ENCODE measurements at regions not wholly inside any gene's neighbourhood (a gene's known extent, or its start where the extent isn't known, plus 50 kb on each side); places are given as distances from the start of the nearest gene placed in this dataset.

DNA sequence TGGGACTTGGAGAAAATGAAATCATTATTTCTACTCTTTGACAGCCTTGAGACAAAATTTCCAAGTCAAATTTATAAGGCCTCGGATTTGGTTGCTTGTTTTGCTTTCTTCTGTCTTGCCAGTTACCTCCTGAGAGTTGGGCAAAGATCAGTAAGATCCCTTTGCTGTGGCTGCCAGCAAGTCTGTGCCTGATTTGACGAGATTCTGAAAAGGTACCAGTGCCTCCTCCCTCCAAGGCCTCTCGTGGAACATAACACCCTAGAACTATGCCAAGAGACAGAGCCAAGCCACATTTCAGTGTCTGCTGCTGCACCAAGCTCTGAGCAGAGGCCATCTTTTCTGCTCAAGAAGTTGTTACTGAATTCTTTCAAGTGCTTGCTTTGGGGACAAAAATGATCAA, 61.0 kb downstream of the GTPBP8 start:
- DNase-seq, result no peak

DNA sequence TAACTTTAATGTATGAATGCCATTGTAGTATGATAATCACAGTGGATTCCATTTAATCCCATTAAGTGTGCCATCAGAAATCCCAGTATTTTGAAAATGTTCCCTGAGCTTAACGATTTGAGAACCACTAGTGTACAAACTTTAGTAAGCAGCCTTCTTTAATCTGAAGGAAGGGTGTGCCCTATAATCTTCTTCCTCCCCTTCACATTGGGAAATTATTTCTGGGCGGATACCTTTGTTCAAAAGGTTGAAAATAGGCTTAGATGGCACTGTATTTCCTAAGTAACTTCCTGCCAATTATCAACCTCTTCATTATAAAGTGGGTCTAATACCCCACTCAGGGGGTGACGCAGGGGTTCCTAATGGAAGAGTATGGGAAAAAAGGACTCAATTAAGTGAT, 62.4 kb downstream of the GTPBP8 start:
- no peak for DNase-seq

DNA sequence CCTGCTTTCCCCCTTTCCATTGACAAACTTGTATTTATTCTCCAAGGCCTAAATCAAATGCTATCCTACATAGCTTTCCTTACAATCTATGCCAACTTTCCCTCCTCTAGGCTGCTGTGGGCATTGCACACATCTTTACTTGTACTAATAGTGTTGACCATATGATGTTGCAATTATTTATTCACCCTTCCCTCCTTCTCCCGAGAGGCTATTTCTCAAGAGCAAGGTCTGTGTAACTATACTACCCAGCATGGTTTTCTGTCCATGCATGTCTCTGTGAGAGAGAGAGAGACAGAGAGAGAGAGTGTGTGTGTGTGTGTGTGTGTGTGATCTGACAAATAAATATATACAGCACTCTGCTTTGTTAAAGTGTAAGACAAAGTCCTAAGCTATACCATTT, 63.8 kb downstream of the GTPBP8 start:
- DNase-seq, result no peak

DNA sequence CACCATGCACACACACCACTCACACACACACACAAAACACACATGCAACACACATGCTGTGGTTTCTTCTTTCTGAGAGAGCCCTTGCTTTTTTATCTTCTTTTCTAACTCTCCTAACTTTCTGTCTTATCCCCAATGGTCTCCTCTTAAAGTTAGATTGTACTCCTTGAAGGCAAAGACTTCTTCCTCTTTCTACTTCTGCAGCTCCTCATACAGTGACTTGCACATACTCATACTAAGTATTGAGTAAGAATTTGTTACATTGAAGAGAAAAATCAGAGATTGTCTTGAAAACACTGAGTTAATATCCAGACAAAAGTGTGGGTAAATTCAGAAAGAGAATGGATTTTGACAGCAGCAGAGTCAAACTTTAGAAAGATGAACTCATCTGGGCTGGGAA, 64.4 kb downstream of the GTPBP8 start:
- no peak for DNase-seq

DNA sequence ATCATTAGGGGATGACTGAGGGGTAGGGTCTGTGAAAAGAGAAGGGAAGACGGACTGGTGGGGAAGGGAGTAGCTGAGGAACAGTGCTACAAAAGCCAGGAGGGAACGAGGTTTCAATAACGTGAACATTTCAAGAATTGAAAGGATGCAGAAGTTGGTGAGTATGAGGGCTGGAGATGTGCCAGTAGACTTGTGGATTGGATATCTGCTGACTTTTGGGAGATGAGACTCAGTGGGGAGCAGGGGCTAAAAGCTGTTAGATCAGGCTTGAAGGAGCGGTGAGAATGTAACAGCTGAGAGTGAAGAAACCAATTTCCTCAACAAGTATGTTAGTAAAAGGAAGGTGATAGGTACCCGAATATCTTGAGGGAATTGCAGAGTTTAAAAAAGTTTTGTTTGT, 65.2 kb downstream of the GTPBP8 start:
- DNase-seq, result no peak

DNA sequence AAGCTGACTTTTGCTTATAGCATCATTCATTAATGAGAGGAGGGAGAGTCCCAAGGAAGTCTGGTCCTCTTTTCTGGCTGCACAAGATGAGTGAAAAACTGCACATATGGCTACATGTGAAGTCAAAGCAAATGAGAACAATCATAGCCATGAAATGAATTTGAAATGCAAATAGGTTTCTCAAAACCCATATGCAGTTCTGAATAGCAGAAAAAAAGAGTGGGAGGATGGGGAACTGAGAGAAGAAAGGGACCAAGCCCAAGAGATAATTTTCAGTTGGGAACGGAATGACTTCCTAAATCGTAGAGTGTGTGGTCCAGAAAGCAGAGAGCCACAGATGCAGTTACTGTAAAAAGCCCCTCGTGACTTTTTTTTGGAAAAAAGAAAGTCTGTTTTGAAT, 66.3 kb downstream of the GTPBP8 start:
- no peak for DNase-seq

DNA sequence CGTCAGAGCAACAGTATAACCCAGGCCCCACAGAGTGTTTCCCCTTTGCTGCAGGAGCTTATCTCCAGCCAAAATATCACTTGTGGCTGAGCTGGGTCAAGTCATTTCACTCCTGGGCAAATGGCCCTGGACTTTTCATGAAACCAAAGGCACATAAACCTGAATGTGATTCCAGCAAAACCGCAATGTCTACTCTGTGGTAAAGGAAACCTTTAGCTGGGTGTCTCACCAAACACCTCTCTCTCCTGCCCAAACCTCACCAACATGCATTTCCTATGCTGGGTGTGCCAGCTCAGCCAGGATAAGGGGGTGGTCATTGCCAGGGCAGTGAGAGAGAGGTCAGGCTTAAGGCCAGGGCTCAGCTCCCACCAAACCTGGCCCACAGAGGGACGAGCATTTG, 67.4 kb downstream of the GTPBP8 start:
- DNase-seq, result no peak

DNA sequence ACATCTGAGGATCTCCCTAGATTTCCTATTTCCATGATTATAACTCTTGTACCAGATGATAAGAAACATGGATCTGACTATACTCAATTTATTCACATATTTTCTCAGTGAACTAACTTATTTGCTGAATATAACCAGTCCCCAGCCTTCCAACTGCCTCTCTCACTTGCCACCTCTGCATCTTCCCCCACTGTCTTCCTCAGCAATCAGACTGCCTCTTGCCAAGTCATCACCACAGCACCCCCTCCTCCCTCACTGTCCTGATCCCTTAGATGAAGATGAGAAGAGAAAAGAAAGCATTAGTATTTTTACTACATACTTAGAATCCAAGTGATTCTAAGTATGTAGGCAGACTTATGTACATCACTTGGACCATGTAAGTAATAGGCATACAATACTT, 71.9 kb downstream of the GTPBP8 start:
- no peak for DNase-seq

DNA sequence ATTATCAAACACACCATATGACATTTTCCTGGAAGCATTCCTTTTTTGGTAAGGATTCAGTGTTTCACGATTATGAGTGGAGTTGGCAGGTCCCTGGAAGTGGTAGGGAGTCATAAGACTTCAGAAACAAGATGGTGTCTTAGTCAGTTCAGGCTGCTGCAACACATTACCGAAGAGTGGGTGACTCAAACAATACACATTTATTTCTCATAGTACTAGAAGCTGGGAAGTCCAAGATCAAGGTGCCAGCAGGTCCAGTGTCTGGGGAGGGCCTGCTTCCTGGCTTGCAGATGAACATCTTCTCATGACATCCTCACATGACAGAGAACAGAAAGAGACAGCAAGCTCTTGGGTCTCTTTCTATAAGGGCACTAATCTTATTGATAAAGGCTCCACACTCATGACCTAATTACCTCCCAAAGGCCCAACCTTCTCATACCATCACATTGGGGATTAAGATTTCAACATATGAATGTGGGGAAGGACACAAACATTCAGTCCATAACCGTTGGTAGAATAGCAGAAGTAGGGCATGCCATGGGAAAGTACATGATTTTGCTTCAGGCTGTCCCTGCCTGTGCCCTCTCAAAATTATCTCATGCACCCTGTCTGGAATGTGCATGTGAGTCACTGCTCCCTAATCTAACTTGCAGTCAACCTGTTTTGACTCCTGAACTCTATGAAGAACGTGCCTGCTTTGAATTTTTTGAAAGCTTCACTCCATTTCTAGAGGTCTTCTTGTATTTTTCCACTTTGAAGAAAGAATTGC, 72.5 kb downstream of the GTPBP8 start:
- no peak for DNase-seq

DNA sequence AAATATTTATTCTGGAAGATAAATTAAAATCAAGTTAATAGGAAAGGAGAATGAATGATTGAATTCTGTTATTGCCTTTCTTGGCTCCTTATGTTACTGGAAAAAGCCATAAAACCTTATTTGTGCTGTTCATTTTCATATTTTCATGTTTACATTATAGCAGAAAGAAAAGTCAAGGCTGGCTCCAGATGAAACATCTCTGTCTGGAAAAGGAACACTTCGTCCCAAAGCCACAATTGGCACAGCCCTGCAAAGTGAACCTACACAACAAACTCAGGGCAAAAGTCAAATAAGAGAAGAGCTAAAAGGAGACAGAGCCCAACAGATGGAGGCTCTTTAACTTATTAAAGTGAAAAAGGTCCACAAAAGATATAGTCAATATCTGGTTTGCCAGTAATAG, 73.4 kb downstream of the GTPBP8 start:
- no peak for DNase-seq

DNA sequence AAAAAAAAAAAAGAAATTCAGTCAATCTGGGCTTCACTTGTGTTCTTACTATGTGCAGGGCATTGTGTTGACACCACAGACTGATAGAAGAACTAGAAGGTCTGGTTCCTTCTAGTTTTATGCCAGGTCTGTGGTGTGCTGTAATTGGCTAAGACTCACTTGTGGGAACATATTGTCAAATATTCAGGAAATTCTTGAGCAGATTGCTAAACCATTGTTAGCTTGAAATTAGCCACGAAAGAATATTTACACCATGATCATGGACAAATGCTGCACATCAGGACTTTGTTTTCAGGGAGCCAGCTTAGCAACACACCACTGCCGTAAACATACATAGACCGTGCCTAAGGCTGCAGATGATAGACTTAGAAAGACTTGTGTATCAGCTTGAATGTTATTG, 74.6 kb downstream of the GTPBP8 start:
- DNase-seq, result no peak

DNA sequence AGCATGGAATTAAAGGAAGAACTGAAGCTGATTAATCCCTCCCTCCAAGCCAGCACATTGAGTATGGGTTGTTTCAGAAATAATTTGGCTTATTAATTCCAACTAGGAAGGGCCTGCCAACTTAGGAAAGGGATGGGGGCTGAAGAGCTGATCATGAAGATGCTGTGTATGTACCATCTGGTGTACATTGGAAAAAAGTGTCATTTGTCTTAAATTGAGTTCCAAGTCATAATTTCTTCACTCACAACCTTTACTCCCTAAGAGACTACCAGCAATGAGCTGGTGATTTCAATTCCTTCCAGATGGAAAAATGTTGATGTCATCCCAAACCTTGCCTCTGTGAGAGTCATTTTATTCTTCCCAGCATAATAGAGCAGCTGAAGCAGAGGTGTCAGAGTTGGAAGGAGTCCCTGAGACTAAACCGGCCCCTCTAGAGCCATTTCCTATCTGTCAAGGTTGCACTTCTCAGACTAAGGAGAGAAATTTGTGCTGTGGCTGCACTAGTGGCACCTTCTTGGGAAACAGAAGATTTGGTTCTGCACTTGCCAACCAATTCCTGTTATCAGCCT, 79.4 kb downstream of the GTPBP8 start:
- DNase-seq, result no peak

DNA sequence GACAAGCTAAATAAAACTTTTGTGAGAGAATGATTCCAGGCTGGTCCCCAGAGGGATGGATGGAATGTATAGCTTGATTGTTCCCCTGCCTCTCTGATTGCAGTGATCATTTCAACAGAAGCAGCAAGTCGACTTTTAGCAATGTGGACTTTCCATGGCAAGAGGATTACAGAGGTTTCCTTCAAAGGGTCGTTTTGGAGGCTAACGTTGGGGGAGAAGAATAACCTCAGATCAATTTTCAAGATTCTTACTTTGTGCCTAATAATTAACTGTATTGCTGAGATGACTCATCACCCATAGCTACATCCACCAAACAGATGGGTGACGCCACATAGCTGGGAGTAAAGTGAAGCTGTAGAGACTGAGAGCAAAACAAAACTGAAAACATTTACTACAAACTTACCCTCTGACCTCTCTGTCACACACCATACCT, 79.9 kb downstream of the GTPBP8 start:
- DNase-seq, result no peak

DNA sequence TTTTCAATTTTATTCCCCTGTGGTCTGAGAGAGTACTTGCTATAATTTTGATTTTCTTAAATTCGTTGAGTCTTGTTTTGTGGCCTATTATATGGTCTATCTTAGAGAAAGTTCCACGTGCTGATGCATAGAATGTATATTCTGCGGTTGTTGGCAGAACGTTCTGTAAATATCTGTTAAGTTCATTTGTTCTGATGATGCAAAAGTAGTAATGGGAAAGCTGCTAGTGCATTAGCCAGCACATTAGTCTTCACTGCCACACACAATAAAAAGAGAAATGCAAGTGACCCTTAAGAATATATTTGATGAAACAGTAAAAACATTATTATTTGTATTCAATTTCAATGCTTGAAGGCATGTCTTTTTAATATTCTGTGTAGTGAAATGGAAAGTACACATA, 84.8 kb downstream of the GTPBP8 start:
- DNase-seq, result no peak

DNA sequence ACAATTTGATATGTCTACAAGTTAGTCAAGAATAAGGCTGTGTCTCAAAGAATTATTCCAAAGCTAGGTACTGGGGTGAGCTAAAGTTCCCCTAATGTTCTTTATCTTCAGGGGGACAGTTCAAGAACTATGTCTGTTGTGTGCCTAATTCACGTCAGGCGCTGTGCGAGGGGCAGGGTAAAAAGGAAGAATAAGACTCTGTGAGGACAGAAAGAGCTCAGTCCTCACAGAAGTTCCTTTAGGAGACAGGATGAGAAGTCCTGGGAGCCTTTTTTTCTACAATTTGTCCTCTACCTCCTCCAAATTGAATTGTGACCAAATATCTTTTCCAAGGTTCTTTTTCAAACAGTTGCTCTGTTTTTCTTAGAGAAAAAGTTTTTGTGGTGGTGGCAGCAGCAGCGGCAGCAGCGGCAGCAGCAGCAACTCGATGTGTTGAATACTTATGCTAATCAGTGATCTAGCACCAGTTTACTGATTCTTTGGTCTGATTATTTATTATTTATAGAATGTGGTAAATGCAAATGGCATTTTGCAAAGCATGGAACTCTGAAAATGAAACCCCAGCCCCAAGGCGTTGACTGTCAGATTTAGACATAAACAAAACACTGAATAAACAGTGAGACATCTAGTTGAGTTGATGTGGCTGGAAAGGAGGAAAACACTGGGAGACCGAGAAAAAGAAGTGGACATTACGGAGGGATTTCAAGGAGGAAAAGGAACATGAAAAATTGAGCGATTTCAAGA, 88.6 kb downstream of the GTPBP8 start:
- DNase-seq, result no peak

DNA sequence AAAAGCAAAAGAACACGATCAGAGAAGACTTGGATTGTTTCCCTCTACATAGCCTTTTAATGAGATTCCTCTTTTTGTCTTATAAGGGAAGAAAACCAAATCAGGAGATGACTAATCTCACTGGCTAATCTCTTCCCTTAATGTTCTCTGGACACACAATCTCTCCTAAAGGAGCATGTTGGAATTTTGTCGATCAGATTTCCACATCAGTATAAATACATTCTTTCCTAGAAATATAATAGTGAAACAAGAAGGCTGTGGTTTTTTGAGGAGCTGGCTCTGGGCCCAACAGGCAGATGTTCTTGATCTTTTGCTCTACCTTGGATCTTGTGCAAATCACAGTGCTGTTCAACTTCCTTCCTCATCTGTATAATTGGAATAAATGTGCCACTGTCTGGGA, 94.0 kb downstream of the GTPBP8 start:
- no peak for DNase-seq

DNA sequence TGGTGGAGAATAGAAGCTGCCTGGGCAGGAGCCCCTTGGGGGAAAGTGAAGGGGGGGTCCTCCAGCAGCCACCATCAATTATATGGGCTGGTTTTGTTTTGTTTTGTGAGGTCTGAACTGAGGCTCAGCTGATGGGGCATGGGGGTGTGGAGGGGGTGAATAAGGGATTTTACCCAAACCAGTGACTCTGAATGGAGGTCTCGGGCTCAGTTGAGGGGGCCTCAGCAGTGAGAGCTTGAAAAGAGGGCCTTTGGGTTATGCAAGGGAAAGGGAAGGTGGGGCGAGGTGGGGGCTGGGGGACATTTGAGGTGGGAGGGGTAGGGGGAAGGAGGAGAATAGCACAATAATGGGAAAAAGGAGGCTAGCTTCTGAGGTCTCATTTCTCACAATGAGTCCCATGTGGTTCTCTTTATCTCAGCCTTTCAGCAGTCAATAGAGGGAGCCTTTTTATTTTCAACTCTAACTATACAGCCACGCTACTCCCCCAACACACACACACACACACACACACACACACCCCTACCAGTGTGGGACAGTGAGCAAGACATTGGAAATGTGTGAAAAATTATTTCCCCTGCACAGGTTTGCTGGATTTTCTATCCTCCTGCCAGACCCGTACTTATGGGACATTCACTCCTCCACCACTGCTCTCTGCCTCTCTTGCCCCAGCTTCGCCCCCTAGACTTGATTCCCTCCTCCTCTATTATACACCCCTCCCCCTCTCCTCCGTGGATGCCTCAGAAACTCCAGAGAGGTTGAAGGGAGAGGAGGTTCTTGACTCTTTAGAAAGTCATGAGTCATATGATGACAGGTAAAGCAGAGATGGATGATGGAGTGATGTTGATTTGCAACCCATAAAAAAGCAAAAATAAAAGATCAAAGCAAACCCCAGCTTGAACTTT, 96.0 kb downstream of the GTPBP8 start:
- no peak for DNase-seq

DNA sequence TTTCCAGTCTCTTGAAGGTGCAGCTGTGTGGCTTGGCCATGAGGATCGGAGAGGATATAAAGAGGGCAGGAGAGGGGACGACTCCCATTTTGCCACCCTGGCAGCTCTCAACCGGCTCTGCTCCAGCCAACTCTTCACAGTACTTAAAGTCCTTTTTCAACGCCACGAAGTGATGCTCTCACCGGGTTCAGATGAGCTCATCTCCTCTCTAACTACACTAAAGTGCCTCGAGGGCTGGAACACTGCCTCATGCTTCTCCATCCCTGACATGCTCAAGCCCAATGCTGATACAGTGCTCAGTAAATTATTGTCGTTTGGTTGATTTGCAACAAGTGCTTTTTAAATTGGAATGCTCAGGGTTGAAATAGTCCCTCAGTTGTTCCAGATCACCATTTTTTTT, 97.8 kb downstream of the GTPBP8 start:
- no peak for DNase-seq

DNA sequence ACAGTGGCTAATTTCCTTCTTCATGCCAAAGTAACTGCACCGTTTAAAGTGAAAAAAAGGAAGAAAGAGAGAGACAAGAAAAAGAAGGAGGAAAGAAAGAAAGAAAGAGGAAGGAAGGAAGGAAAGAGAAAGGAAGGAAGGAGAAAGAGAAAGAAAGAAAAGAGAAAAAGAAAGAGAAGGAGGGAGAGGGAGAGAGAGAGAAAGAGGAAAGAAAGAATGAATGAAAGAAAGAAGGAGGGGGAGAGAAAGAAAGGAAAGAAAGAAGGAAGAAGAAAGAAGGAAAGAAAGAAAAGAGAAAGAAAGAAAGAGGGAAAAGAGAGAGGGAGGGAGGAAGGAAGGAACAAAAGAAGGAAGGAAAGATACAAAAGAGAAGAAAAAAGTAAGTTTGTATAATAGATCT, 100.6 kb downstream of the GTPBP8 start:
- no peak for DNase-seq

DNA sequence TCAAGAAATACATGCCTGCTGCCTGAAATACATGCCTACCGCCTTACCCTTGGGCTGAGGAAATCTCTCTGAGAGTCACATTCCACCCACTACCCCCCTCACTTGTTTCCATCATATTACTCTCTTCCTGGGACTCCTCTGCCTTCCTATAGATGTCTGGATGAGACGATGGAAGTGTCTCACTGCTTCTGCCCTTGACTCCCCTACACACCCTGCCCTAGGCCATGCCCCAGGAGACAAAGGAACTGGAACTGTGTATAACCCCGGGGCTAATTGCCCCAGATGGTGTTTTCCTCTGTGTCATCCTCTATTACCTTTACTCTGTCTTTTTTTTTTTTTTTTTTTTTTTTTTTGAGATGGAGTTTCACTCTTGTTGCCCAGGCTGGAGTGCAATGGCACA, 102.0 kb downstream of the GTPBP8 start:
- no peak for DNase-seq

DNA sequence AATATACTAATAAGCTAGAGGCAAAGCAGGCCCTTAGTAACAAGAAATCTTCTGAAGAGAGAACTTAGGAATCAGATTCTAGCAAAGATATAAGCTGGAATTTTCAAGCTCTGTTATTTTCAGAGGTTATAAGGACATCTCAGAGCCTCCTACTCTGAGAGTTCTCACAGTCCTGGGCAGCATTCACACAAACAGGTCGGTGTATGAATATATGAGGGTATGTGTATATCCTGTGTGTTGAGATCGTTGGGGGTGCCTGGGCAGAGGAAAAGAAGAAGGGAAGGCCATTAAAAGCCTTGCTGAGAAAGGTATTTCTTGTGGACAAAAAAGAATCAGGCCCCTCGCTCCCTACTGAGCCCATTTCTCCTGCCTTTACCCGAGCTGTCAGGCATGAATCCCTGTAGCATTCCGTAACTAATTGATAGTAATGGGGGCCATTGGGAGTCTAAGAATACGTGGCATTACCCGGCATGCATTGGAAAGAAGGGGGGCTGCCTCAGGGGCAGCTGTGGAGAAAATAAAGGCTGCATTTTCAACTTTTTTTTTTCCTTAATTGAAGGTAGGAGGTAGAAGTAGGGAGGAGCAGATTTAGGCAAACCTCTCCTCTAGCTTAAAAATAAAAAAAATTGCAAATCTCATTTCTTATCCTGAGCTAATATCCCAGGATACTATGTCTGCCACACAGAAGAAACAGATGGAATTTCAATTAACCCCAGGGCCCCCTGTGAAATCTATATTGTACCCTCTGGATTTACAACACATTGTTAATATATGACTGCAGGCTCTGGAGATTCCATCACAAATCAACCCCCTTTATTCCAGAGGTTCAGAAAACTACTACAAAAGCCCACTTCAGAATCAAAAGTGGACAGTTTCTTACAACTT, 103.8 kb downstream of the GTPBP8 start:
- no peak for DNase-seq

DNA sequence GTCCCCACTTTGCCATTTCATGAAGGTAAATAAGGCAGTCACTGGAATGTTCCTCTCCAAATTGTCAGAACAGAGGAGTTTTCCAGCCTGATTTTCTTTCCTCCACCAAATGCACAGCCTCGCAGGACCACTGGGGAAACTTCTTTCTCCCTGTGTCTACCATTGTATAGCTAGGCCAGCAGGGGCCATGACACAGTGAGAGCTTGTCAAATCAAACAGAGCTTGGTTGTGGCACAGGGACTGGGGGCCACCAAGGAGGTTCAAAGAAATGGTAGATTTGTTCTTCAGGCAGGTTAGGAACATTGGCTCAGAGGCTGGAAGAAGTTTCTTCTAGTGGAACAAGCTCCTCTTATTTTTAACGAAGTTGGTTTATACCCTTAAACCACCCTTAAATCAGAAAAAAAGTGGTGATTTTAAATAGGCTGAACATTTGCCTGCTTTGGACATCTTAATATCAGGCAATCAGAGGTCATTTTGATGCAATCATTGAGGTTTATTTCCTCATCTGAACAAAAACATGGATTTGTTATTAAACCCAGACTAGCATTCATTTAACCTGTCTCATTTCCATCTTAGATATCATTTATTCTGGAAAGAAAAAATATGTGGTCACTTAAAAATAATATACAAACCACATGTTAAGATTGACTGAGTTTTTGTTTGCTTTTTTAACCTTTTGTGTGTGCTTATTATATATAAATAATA, 105.6 kb downstream of the GTPBP8 start:
- DNase-seq, result no peak

Measured in NCI-H524 treated with DMSO at 0.1 percent for 48 hours (cell line).